SK-N-SH (cell line): ENCODE measurements at regions not wholly inside any gene's neighbourhood (a gene's known extent, or its start where the extent isn't known, plus 50 kb on each side); places are given as distances from the start of the nearest gene placed in this dataset.

Source experiments
- CTCF ChIA-PET: fragments of 300-600, 350-600 bp; formaldehyde crosslinking; extraction: SDS; loops from one replicate; lab custom pipeline; 2021; lab: Yijun Ruan, JAX
- POLR2A ChIA-PET: fragments of 350-600 bp; sonication (Branson Sonifier 250); formaldehyde crosslinking; extraction: SDS; loops from one replicate; lab custom pipeline; 2020; ENCODE audit warnings: antibody characterized with exemption, inconsistent platforms; lab: Yijun Ruan, JAX
- DNase-seq: peaks from one replicate; pipeline ENCODE4 v3.0.0; 2012
- H2AFZ ChIP-seq: fragments of 200-600 bp; sonication (generic); 2 replicates; pipeline ENCODE4 v1.8.1; 2016; ENCODE audit warnings: antibody characterized with exemption, mild to moderate bottlenecking, low read depth
- H3F3A ChIP-seq: fragments of 200-600 bp; sonication (generic); replicated peaks from 2 replicates; pipeline ENCODE3; 2016; ENCODE audit warnings: antibody characterized with exemption, mild to moderate bottlenecking; ENCODE audit not compliant: insufficient read depth
- H3K27ac ChIP-seq, 2 experiments: fragments of 200-500 bp in 1 of 2; fragments of 200-600 bp in 1 of 2; sonication (Bioruptor generic) in 1 of 2; sonication (generic), shearing (Covaris generic) in 1 of 2; 2 replicates each; pipeline versions ENCODE4 v1.5.1 to v1.6.1; 2014 to 2016; ENCODE audit warnings: low read depth in 2 of 2, inconsistent platforms in 1 of 2, low read length in 1 of 2, mild to moderate bottlenecking in 1 of 2, mixed read lengths in 1 of 2
- H3K27me3 ChIP-seq: fragments of 200-600 bp; sonication (generic), shearing (Covaris generic); 2 replicates; pipeline ENCODE4 v1.6.1; 2016; ENCODE audit warnings: mixed run types; ENCODE audit not compliant: insufficient read depth
- H3K36me3 ChIP-seq, 2 experiments: fragments of 200-500 bp in 1 of 2; fragments of 200-600 bp in 1 of 2; sonication (Bioruptor generic) in 1 of 2; sonication (generic) in 1 of 2; replicated peaks in 1 of 2; 2 replicates each; pipeline versions ENCODE3 to v1.5.1; 2014 to 2016; ENCODE audit warnings: low read length in 1 of 2, mild to moderate bottlenecking in 1 of 2; ENCODE audit not compliant: insufficient read depth in 2 of 2, control insufficient read depth in 1 of 2
- H3K4me1 ChIP-seq, 2 experiments: fragments of 200-500 bp in 1 of 2; fragments of 200-600 bp in 1 of 2; sonication (Bioruptor generic) in 1 of 2; sonication (generic), shearing (Covaris generic) in 1 of 2; 2 replicates each; pipeline versions ENCODE4 v1.5.1 to v1.6.1; 2014 to 2016; ENCODE audit warnings: low read depth in 1 of 2, low read length in 1 of 2, mixed run types in 1 of 2; ENCODE audit not compliant: insufficient read depth in 2 of 2, control insufficient read depth in 1 of 2
- H3K4me2 ChIP-seq: fragments of 200-600 bp; sonication (generic), shearing (Covaris generic); 2 replicates; pipeline ENCODE4 v1.6.1; 2017; ENCODE audit warnings: mixed run types
- H3K4me3 ChIP-seq, 2 experiments: fragments of 200-500 bp in 1 of 2; fragments of 200-600 bp in 1 of 2; sonication (Bioruptor generic) in 1 of 2; sonication (generic), shearing (Covaris generic) in 1 of 2; 2 replicates each; pipeline versions ENCODE4 v1.5.1 to v1.8.1; 2014 to 2016; ENCODE audit warnings: low read depth in 2 of 2, inconsistent platforms in 1 of 2, low read length in 1 of 2, mild to moderate bottlenecking in 1 of 2, mixed read lengths in 1 of 2, moderate library complexity in 1 of 2
- H3K79me2 ChIP-seq: fragments of 200-600 bp; sonication (generic); 2 replicates; pipeline ENCODE4 v1.8.1; 2017; ENCODE audit warnings: mild to moderate bottlenecking; ENCODE audit not compliant: insufficient read depth
- H3K9ac ChIP-seq: fragments of 200-600 bp; sonication (generic); 2 replicates; pipeline ENCODE4 v1.6.1; 2017; ENCODE audit warnings: mixed run types
- H3K9me2 ChIP-seq: fragments of 200-600 bp; sonication (generic); 2 replicates; pipeline ENCODE4 v1.6.1; 2017; ENCODE audit warnings: mixed run types
- H3K9me3 ChIP-seq: fragments of 200-600 bp; sonication (generic); 2 replicates; pipeline ENCODE4 v1.6.1; 2017; ENCODE audit warnings: mixed run types, mild to moderate bottlenecking, moderate library complexity
- H4K20me1 ChIP-seq: fragments of 200-600 bp; sonication (generic); 2 replicates; pipeline ENCODE4 v1.6.1; 2017; ENCODE audit warnings: mild to moderate bottlenecking, mixed run types; ENCODE audit not compliant: insufficient read depth
- CHD2 ChIP-seq: fragments of 150-350 bp; IDR thresholded peaks from 2 replicates; pipeline ENCODE4 v1.6.1; 2018; ENCODE audit warnings: low read length; ENCODE audit not compliant: partially characterized antibody
- EP300 ChIP-seq, 2 experiments: IDR thresholded peaks; 2 replicates each; pipeline versions ENCODE4 v1.4.0 to v1.6.1; 2012; ENCODE audit warnings: borderline replicate concordance in 1 of 2, low read depth in 1 of 2, low read length in 1 of 2
- EZH2phosphoT487 ChIP-seq: fragments of 200-600 bp; sonication (generic); IDR thresholded peaks from 2 replicates; pipeline ENCODE4 v1.6.1; 2017; ENCODE audit warnings: low read depth, mixed run types, mild to moderate bottlenecking, antibody characterized with exemption, moderate library complexity, borderline replicate concordance
- GATA2 ChIP-seq: sonication (generic); formaldehyde crosslinking; IDR thresholded peaks from 2 replicates; pipeline ENCODE4 v1.5.0; 2020; ENCODE audit warnings: mild to moderate bottlenecking, missing genetic modification reagents
- NRF1 ChIP-seq: IDR thresholded peaks from 2 replicates; pipeline ENCODE4 v1.6.1; 2012; ENCODE audit warnings: low read depth, mild to moderate bottlenecking, low read length
- POLR2AphosphoS5 ChIP-seq: IDR thresholded peaks from 2 replicates; pipeline ENCODE4 v1.6.1; 2012; ENCODE audit warnings: low read depth, low read length
- RCOR1 ChIP-seq: fragments of 150-350 bp; IDR thresholded peaks from 2 replicates; pipeline ENCODE4 v1.6.1; 2017; ENCODE audit warnings: antibody characterized with exemption, low read length
- RFX5 ChIP-seq: IDR thresholded peaks from 2 replicates; pipeline ENCODE4 v1.6.1; 2012; ENCODE audit warnings: mild to moderate bottlenecking, improper control_type of control experiment, low read length
- RXRA ChIP-seq: IDR thresholded peaks from 2 replicates; pipeline ENCODE4 v1.4.0; 2012; ENCODE audit warnings: low read depth, mild to moderate bottlenecking, borderline replicate concordance
- SMC3 ChIP-seq: IDR thresholded peaks from 2 replicates; pipeline ENCODE4 v1.6.1; 2012; ENCODE audit warnings: low read depth, low read length, improper control_type of control experiment
- TCF12 ChIP-seq: IDR thresholded peaks from 2 replicates; pipeline ENCODE4 v1.4.0; 2012
- TEAD4 ChIP-seq: IDR thresholded peaks from 2 replicates; pipeline ENCODE4 v1.4.0; 2012; ENCODE audit warnings: mild to moderate bottlenecking, borderline replicate concordance; ENCODE audit not compliant: insufficient read depth
- USF1 ChIP-seq: IDR thresholded peaks from 2 replicates; pipeline ENCODE4 v1.4.0; 2012; ENCODE audit warnings: low read depth, borderline replicate concordance
- WGBS: methylation state at CpG from one replicate; pipeline ENCODE4 v1.1.6; 2017; ENCODE audit warnings: low lambda C conversion rate; 5-methylcytosine and 5-hydroxymethylcytosine counted together
- TF ChIP-seq, protein P1 (sequence below): IDR thresholded peaks from 2 replicates; pipeline ENCODE4 v1.6.1; 2012; ENCODE audit warnings: mild to moderate bottlenecking, low read depth, low read length, moderate library complexity
- TF ChIP-seq, protein P2 (sequence below): IDR thresholded peaks from 2 replicates; pipeline ENCODE4 v1.4.0; 2012; ENCODE audit warnings: low read depth

- Histone ChIP-seq H2AFZ (no peak overlapping the region), H3K9me2 (no peaks in the 10 kb centered on the region), H3K4me2 (no peak overlapping the region), H3K9ac (no peak overlapping the region), H3K36me3 (no peaks in the 10 kb centered on the region), H3K4me1 (peaks cover 0 to 8% of the 10 kb centered on the region in 2 experiments; a peak in 3 of 4 replicates), H3F3A (peaks cover 5% of the 10 kb centered on the region), H3K27ac (no peak overlapping the region), H4K20me1 (no peaks in the 10 kb centered on the region), H3K79me2 (no peaks in the 10 kb centered on the region), H3K27me3 (no peaks in the 10 kb centered on the region), H3K4me3 (no peak overlapping the region), H3K9me3 (no peaks in the 10 kb centered on the region)
- 97% methylated on average over 5 of the region's 5 CpGs for WGBS
- CTCF ChIA-PET, result no interaction called here
- DNase-seq, result no peak
- POLR2A ChIA-PET, result no interaction called here
- TF ChIP-seq, protein P1, sequence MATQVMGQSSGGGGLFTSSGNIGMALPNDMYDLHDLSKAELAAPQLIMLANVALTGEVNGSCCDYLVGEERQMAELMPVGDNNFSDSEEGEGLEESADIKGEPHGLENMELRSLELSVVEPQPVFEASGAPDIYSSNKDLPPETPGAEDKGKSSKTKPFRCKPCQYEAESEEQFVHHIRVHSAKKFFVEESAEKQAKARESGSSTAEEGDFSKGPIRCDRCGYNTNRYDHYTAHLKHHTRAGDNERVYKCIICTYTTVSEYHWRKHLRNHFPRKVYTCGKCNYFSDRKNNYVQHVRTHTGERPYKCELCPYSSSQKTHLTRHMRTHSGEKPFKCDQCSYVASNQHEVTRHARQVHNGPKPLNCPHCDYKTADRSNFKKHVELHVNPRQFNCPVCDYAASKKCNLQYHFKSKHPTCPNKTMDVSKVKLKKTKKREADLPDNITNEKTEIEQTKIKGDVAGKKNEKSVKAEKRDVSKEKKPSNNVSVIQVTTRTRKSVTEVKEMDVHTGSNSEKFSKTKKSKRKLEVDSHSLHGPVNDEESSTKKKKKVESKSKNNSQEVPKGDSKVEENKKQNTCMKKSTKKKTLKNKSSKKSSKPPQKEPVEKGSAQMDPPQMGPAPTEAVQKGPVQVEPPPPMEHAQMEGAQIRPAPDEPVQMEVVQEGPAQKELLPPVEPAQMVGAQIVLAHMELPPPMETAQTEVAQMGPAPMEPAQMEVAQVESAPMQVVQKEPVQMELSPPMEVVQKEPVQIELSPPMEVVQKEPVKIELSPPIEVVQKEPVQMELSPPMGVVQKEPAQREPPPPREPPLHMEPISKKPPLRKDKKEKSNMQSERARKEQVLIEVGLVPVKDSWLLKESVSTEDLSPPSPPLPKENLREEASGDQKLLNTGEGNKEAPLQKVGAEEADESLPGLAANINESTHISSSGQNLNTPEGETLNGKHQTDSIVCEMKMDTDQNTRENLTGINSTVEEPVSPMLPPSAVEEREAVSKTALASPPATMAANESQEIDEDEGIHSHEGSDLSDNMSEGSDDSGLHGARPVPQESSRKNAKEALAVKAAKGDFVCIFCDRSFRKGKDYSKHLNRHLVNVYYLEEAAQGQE, result no peak
- TF ChIP-seq USF1, result no peak
- no peak for TF ChIP-seq TCF12
- TF ChIP-seq RFX5, result no peak
- no peak for TF ChIP-seq GATA2 (CRISPR knock-in tag)
- TF ChIP-seq RCOR1, result no peak
- no peak for TF ChIP-seq NRF1
- TF ChIP-seq RXRA, result no peak
- TF ChIP-seq SMC3, result no peak
- TF ChIP-seq, protein P2, sequence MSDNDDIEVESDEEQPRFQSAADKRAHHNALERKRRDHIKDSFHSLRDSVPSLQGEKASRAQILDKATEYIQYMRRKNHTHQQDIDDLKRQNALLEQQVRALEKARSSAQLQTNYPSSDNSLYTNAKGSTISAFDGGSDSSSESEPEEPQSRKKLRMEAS, result no peak
- no peak for TF ChIP-seq EZH2phosphoT487
- TF ChIP-seq TEAD4, result no peak
Measured at GRCh38 chr3:30475038-30475808, 131.2 kb upstream of the TGFBR2 start.

DNA sequence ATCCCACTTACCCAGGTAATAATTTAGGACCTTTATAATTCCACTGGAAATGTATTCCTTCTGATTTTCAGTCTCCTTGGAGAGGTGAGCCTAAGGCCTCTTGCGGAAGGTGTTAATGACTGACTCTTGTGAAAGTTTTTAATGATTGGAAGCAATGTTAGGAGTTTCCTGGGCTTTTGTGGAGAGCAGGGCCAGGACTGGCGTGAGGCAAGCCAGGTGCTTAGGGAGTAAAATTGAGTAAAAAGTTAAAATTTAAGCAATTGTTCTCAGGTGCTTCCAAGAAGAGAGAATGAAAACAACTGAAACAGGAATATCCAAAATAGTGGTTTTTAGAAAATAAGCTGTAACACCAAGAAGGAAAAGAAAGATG, 130.6 kb upstream of the TGFBR2 start:
- 98% methylated on average over 2 of the region's 2 CpGs for WGBS
- H3K27me3 ChIP-seq, result no peaks in the 10 kb centered on the region
- no peaks in the 10 kb centered on the region for H3F3A ChIP-seq
- H3K9me3 ChIP-seq, result no peaks in the 10 kb centered on the region
- H3K36me3 ChIP-seq, result no peaks in the 10 kb centered on the region
- H2AFZ ChIP-seq, result no peak overlapping the region
- H3K4me2 ChIP-seq, result no peak overlapping the region
- H3K79me2 ChIP-seq, result no peaks in the 10 kb centered on the region
- H3K27ac ChIP-seq, result no peak overlapping the region; a peak in 1 of 4 replicates
- POLR2A ChIA-PET, result no interaction called here
- no peak overlapping the region for H3K4me3 ChIP-seq
- DNase-seq, result no peak
- peaks cover 0 to 8% of the 10 kb centered on the region in 2 experiments; a peak in 3 of 4 replicates for H3K4me1 ChIP-seq
- CTCF ChIA-PET, result no interaction called here
- no peaks in the 10 kb centered on the region for H3K9me2 ChIP-seq
- H3K9ac ChIP-seq, result no peak overlapping the region
- no peak for TF ChIP-seq EP300 (IDR thresholded peaks at IDR 0.05; ENCODE audit: borderline replicate concordance in 1 of 2, low read depth in 1 of 2, low read length in 1 of 2)
- no peak for TF ChIP-seq CHD2
- TF ChIP-seq, protein P1, result no peak
- no peak for TF ChIP-seq POLR2AphosphoS5
- no peaks in the 10 kb centered on the region for H4K20me1 ChIP-seq
